ENCODE measurements at regions not wholly inside any gene's neighbourhood (a gene's known extent, or its start where the extent isn't known, plus 50 kb on each side); places are given as distances from the start of the nearest gene placed in this dataset.
"Not testable (repeated sequence)": the region's sequence is repeated elsewhere in the genome, so short reads cannot be mapped to it uniquely, and the experiment has no call there.

GRCh38 chr3:61435361-61435760 lies 126.0 kb upstream of the PTPRG start:
- ATAC-seq (ENCODE audit: poor library complexity); intact Hi-C loops (cut with DNase I); DNase-seq: not testable (repeated sequence)

DNA sequence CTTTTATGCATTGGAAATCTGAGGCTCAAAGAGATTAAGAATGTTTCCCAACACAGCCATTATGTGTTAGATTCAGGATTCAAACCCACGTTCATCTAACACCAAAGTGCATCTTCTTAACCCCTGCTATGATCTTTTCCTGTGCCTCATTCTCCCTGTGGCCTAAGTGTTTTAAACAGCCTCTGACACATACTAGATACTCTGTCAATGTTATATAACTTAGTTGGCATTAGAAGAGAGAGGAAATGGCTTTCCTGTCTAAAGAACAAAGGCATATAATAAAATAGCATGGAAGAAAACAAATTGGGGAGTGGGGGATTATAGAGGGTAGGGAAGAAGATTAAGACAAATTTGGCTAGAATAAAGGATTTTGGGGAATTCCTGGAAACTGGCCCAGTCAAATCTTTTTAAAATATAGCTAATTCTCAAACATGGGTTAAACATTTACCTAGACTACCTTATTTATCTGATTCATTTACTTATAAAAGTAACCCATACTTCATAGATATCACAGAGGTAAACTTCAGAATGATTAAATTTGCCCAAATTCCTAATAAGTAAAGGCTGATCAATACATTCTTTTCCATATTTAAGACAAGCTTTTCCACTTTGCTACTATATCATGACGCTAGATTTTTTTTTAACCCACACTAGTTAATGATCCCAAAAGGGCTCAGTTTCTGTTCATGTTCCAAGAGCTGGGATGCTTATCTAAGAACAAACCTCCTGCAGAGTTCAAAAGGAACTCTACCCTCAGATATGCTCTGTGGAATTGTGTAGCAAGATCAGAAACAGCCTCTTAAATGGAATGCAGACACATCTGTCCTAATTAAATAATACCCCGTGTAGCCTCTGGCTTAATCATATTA lies 122.9 kb upstream of the PTPRG start:
- ATAC-seq (ENCODE audit: poor library complexity): no peak
- intact Hi-C loops (cut with DNase I): no loop called here

GRCh38 chr3:61439122-61439458 lies 122.3 kb upstream of the PTPRG start:
- DNase-seq (no peak), ATAC-seq (ENCODE audit: poor library complexity) (no peak)
- intact Hi-C loops (cut with DNase I): no loop called here

More for the DNA sequence above, 122.9 kb upstream of the PTPRG start:
- no peak for DNase-seq

DNA sequence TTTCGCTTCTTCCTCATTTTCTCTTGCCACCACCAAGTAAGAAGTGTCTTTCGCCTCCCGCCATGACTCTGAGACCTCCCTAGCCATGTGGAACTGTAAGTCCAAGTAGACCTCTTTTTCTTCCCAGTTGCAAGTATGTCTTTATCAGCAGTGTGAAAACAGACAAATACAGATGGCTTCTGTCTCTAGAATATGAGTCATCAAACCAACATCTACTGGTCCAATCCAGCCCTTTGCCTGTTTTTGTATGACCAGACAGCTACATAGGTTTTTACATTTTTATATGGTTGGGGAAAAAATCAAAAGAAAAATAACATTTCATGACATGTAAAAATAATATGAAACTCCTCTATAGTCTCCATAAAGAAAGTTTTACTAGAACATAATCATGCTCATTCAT lies 118.7 kb upstream of the PTPRG start:
- intact Hi-C loops (cut with DNase I): no loop called here
- ATAC-seq (ENCODE audit: poor library complexity) (no peak), DNase-seq (no peak)

DNA sequence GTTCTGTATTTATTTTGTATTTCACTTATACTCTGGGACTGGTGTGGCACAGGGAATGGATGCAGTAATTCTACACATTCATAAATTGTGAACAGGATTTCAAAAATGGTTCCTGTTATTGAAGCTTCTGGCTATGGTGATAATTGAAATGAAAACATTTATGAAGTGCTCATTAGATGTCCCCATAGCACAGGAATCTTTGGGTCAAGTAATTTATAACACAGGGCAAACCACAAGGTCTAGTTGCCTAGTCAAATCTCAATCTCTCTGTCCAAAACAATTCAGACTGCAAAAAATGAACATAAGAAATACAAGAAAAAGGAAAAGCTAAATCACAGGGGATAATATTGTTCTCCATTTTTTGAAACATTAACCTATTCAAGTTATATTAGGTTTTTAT lies 117.5 kb upstream of the PTPRG start:
- DNase-seq: no peak
- ATAC-seq (ENCODE audit: poor library complexity): peak; percentile 48
- intact Hi-C loops (cut with DNase I): no loop called here

GRCh38 chr3:61444782-61445181 lies 116.6 kb upstream of the PTPRG start:
- no peak for ATAC-seq (ENCODE audit: poor library complexity)
- DNase-seq: no peak
- intact Hi-C loops (cut with DNase I): no loop called here

DNA sequence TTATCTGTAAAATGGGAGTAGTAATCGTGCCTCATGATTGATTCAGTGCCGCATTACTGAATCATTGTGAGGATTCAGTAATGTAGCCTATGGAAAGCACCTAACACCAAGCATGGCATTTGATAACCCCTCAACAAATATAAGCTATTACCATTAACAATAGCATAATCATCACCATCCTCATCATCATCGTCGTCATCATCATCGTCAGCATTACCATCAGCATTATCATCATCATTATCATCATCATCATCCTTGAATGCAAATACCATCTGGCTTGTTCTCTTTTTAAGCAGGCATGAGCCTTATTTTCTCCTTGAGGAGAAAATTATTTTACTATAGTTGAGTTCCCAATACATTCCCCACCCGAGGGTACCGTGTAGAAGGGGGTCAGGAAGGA lies 115.4 kb upstream of the PTPRG start:
- intact Hi-C loops (cut with DNase I): no loop called here
- no peak for ATAC-seq (ENCODE audit: poor library complexity)
- no peak for DNase-seq

GRCh38 chr3:61446341-61446740 lies 115.0 kb upstream of the PTPRG start:
- DNase-seq (no peak), ATAC-seq (ENCODE audit: poor library complexity) (no peak)
- intact Hi-C loops (cut with DNase I): no loop called here

GRCh38 chr3:61448378-61448777 lies 113.0 kb upstream of the PTPRG start:
- intact Hi-C loops (cut with DNase I): no loop called here
- no peak for DNase-seq

GRCh38 chr3:61449327-61450040 lies 111.9 kb upstream of the PTPRG start:
- intact Hi-C loops (cut with DNase I): no loop called here
- ATAC-seq (ENCODE audit: poor library complexity): no peak

More at GRCh38 chr3:61448378-61448777, 113.0 kb upstream of the PTPRG start:
- ATAC-seq (ENCODE audit: poor library complexity): peak; percentile 91

GRCh38 chr3:61450866-61451265 lies 110.5 kb upstream of the PTPRG start:
- intact Hi-C loops (cut with DNase I): no loop called here
- DNase-seq (no peak), ATAC-seq (ENCODE audit: poor library complexity) (no peak)

More at GRCh38 chr3:61449327-61450040, 111.9 kb upstream of the PTPRG start:
- DNase-seq: no peak

GRCh38 chr3:61451841-61452240 lies 109.5 kb upstream of the PTPRG start:
- DNase-seq: no peak
- intact Hi-C loops (cut with DNase I): no loop called here
- no peak for ATAC-seq (ENCODE audit: poor library complexity)

DNA sequence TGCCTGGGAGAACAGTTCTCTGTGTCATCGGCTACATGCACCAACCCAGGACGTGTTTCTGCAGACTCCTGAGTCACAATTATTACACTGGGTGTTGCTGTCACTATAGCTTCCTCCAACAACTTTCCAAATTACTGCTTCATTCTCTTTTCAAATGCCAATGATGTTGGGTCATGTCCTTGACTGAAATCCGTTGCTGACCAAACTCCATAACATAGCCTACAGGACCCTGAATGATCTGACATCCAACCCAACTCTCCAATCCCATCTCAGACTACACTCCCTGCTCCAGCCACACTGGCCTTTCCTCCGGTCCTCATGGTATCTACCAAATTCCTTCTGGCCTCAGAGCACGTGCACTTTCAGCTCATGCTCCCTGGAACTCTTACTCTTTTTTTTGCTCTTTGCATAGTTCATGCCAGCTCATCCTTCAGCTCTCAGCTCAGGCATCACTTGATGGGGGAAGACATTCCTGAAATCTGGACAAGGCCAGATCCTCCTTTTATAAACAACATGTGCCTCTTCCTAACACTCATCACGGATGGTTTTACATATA lies 108.8 kb upstream of the PTPRG start:
- intact Hi-C loops (cut with DNase I): no loop called here
- ATAC-seq (ENCODE audit: poor library complexity) (no peak), DNase-seq (no peak)

DNA sequence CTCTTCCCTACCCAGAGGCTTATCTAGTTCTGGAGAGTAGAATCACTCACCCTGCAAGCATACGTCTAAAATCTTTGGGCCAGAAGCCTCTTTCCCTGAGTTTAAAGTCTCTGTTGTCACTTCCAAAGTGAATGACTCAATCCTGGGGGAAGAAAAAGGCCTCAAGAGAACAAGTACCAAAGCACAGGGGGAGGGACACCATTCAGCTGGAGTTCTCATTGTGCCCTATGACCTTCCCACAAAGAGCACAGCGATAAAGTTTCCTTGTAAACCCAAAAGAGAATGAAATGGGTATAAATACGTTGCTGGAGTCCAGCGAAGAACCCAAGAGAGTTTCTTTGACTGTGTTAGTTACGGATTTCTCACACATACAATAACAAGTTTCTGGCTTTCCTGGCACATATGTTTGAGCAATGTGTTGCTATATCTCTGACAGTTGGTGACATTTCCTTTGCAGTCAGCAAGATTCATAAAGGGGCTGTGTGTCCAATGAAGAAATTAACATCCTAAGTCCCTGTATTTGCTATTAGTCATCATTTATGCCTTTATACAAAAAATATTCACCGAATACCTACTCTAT lies 107.3 kb upstream of the PTPRG start:
- ATAC-seq (ENCODE audit: poor library complexity) (no peak), DNase-seq (no peak)
- intact Hi-C loops (cut with DNase I): no loop called here

GRCh38 chr3:61454801-61455200 lies 106.6 kb upstream of the PTPRG start:
- DNase-seq (no peak), ATAC-seq (ENCODE audit: poor library complexity) (no peak)
- intact Hi-C loops (cut with DNase I): no loop called here

- ATAC-seq (ENCODE audit: poor library complexity): no peak
- intact Hi-C loops (cut with DNase I): no loop called here
- no peak for DNase-seq
Measured at GRCh38 chr3:61460636-61461035, 100.7 kb upstream of the PTPRG start.

- no peak for DNase-seq
- intact Hi-C loops (cut with DNase I): no loop called here
- peak; percentile 32 for ATAC-seq (ENCODE audit: poor library complexity)
Measured at GRCh38 chr3:61463191-61463590, 98.2 kb upstream of the PTPRG start.

DNA sequence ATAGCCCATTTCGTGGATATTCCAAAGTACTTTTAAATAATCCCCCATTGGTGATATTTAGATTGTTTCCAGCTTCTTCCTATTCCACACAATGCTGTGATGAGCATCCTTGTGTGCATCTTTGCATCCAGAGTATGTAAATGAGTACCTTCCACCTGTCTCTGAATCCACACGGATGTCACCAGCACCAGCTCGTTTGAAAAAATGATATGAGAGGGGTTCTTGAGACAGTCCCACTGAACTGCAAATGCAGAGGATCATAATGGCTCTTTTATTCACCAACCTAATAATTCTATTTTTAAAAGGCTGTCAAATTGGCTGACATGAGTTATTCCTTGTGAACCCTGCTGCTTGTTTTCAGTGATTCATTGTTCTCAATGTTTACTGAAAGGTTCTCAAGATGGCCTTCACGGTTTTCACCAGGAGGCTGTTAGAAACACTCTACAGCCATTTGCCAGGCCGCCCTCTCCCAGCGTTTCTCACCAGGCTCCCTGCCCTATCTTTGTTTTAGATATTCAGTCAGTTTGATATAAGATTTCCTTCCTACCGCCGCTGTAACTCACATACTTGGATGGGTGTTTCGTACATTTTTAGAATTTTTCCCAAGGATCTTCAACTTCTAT lies 96.7 kb upstream of the PTPRG start:
- ATAC-seq (ENCODE audit: poor library complexity) (no peak), DNase-seq (no peak)
- intact Hi-C loops (cut with DNase I): no loop called here

DNA sequence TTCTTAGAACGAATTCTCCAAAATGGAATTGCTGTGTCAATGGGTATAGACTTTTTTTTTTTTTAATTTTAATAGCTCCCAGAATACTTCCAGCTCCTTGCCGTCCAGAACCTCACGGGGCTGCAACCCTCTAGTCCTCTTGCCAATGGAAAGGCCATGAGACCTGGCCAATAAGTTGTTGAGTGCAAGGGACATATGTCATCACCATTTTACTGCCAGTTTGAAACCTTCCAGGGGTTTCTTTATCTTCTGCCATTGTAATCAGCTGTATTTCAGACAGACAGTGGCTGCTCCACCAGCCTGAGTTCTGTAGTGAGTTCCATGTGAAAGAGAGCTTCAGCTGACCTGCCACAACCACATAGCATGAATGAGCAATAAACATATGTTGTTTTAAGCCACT lies 95.0 kb upstream of the PTPRG start:
- DNase-seq (no peak), ATAC-seq (ENCODE audit: poor library complexity) (peak; percentile 84)
- intact Hi-C loops (cut with DNase I): no loop called here

All from Right ventricle myocardium superior (tissue), 1 donor.